HEK293 (cell line): ENCODE measurements at regions not wholly inside any gene's neighbourhood (a gene's known extent, or its start where the extent isn't known, plus 50 kb on each side); places are given as distances from the start of the nearest gene placed in this dataset.

Source experiments
- CTCF ChIA-PET: fragments of 350-600 bp; formaldehyde crosslinking; extraction: SDS; loops from one replicate; lab custom pipeline; 2021; ENCODE audit warnings: antibody characterized with exemption; lab: Yijun Ruan, JAX
- POLR2A ChIA-PET: fragments of 300-600 bp; formaldehyde crosslinking; extraction: SDS; loops from one replicate; lab custom pipeline; 2020; ENCODE audit warnings: antibody characterized with exemption, inconsistent platforms; lab: Yijun Ruan, JAX
- H3K27ac ChIP-seq: fragments of 200-500 bp; sonication (Bioruptor generic); 2 replicates; pipeline ENCODE4 v1.5.1; 2014; ENCODE audit warnings: low read depth, low read length, control low read depth, inconsistent platforms; ENCODE audit errors: extremely low read depth
- H3K36me3 ChIP-seq, 2 experiments: fragments of 200-500 bp in 1 of 2; sonication (Bioruptor generic) in 1 of 2; 1 replicate in 1 of 2; 2 replicates in 1 of 2; pipeline ENCODE4 v1.5.1; 2014 to 2017; ENCODE audit warnings: inconsistent platforms in 2 of 2, low read length in 2 of 2; ENCODE audit not compliant: control insufficient read depth in 2 of 2, insufficient read depth in 1 of 2
- H3K4me1 ChIP-seq: fragments of 200-500 bp; sonication (Bioruptor generic); 2 replicates; pipeline ENCODE4 v1.5.1; 2014; ENCODE audit warnings: mild to moderate bottlenecking, low read length, inconsistent platforms; ENCODE audit not compliant: control insufficient read depth, insufficient read depth
- H3K4me3 ChIP-seq: 2 replicates; pipeline ENCODE4 v1.5.1; 2011; ENCODE audit warnings: low read depth, mild to moderate bottlenecking, control low read depth, low read length, moderate library complexity
- H3K9me3 ChIP-seq: fragments of 200-500 bp; sonication (Bioruptor generic); 2 replicates; pipeline ENCODE4 v1.5.1; 2014; ENCODE audit warnings: low read depth, low read length, inconsistent platforms; ENCODE audit not compliant: control insufficient read depth, insufficient read depth
- KLF9 ChIP-seq: fragments of 450-650 bp; formaldehyde crosslinking; IDR thresholded peaks from 2 replicates; pipeline ENCODE4 v1.5.1; 2016; ENCODE audit warnings: missing biosample characterization, missing genetic modification characterization, low read depth
- OVOL3 ChIP-seq: fragments of 450-650 bp; formaldehyde crosslinking; IDR thresholded peaks from 2 replicates; pipeline ENCODE4 v1.5.1; 2016; ENCODE audit warnings: missing biosample characterization, missing genetic modification characterization
- SCRT2 ChIP-seq: fragments of 450-650 bp; formaldehyde crosslinking; IDR thresholded peaks from 2 replicates; pipeline ENCODE4 v1.5.1; 2016; ENCODE audit warnings: missing biosample characterization, missing genetic modification characterization
- SP3 ChIP-seq: fragments of 450-650 bp; formaldehyde crosslinking; IDR thresholded peaks from 2 replicates; pipeline ENCODE4 v1.5.1; 2016; ENCODE audit warnings: missing biosample characterization, missing genetic modification characterization
- ZBTB7A ChIP-seq: fragments of 450-650 bp; formaldehyde crosslinking; IDR thresholded peaks from 2 replicates; pipeline ENCODE4 v1.5.1; 2016; ENCODE audit warnings: low read depth, missing biosample characterization, missing genetic modification characterization
- ZNF148 ChIP-seq: fragments of 450-650 bp; formaldehyde crosslinking; IDR thresholded peaks from 2 replicates; pipeline ENCODE4 v1.5.0; 2017; ENCODE audit warnings: missing biosample characterization, missing genetic modification characterization, borderline replicate concordance
- ZNF155 ChIP-seq: fragments of 450-650 bp; formaldehyde crosslinking; IDR thresholded peaks from 2 replicates; pipeline ENCODE4 v1.5.1; 2016; ENCODE audit warnings: missing biosample characterization, missing genetic modification characterization
- ZNF175 ChIP-seq: fragments of 450-650 bp; formaldehyde crosslinking; IDR thresholded peaks from 2 replicates; pipeline ENCODE4 v1.5.1; 2016; ENCODE audit warnings: missing biosample characterization, missing genetic modification characterization
- ZNF18 ChIP-seq: fragments of 450-650 bp; formaldehyde crosslinking; IDR thresholded peaks from 2 replicates; pipeline ENCODE4 v1.5.1; 2016; ENCODE audit warnings: missing biosample characterization, missing genetic modification characterization
- ZNF211 ChIP-seq: fragments of 450-650 bp; formaldehyde crosslinking; IDR thresholded peaks from 2 replicates; pipeline ENCODE4 v1.5.1; 2016; ENCODE audit warnings: low read depth, missing biosample characterization, missing genetic modification characterization
- ZNF248 ChIP-seq: fragments of 450-650 bp; formaldehyde crosslinking; IDR thresholded peaks from 2 replicates; pipeline ENCODE4 v1.5.1; 2017; ENCODE audit warnings: missing biosample characterization, missing genetic modification characterization
- ZNF341 ChIP-seq: fragments of 450-650 bp; formaldehyde crosslinking; IDR thresholded peaks from 2 replicates; pipeline ENCODE4; 2016; ENCODE audit warnings: low read depth, missing biosample characterization, missing genetic modification characterization
- ZNF510 ChIP-seq: fragments of 450-650 bp; formaldehyde crosslinking; IDR thresholded peaks from 2 replicates; pipeline ENCODE4 v1.5.1; 2018; ENCODE audit warnings: mild to moderate bottlenecking, missing genetic modification characterization, missing biosample characterization; ENCODE audit not compliant: insufficient replicate concordance
- ZNF560 ChIP-seq: fragments of 450-650 bp; formaldehyde crosslinking; IDR thresholded peaks from 2 replicates; pipeline ENCODE4 v1.5.1; 2017; ENCODE audit warnings: missing biosample characterization, missing genetic modification characterization, borderline replicate concordance
- ZNF600 ChIP-seq: fragments of 450-650 bp; formaldehyde crosslinking; IDR thresholded peaks from 2 replicates; pipeline ENCODE4 v1.5.1; 2016; ENCODE audit warnings: missing biosample characterization, missing genetic modification characterization
- ZNF610 ChIP-seq: fragments of 450-650 bp; formaldehyde crosslinking; IDR thresholded peaks from 2 replicates; pipeline ENCODE4 v1.5.1; 2016; ENCODE audit warnings: missing biosample characterization, missing genetic modification characterization, borderline replicate concordance
- ZNF664 ChIP-seq: fragments of 450-650 bp; formaldehyde crosslinking; IDR thresholded peaks from 2 replicates; pipeline ENCODE4 v1.5.1; 2016; ENCODE audit warnings: missing biosample characterization, missing genetic modification characterization
- ZNF701 ChIP-seq: fragments of 450-650 bp; formaldehyde crosslinking; IDR thresholded peaks from 2 replicates; pipeline ENCODE4 v1.5.1; 2016; ENCODE audit warnings: missing biosample characterization, missing genetic modification characterization
- ZNF704 ChIP-seq: fragments of 450-650 bp; formaldehyde crosslinking; IDR thresholded peaks from 2 replicates; pipeline ENCODE4 v1.5.1; 2016; ENCODE audit warnings: missing biosample characterization, missing genetic modification characterization
- ZNF768 ChIP-seq: fragments of 450-650 bp; formaldehyde crosslinking; IDR thresholded peaks from 2 replicates; pipeline ENCODE4 v1.5.1; 2018; ENCODE audit warnings: missing biosample characterization, mild to moderate bottlenecking, missing genetic modification characterization
- ZNF843 ChIP-seq: fragments of 450-650 bp; formaldehyde crosslinking; IDR thresholded peaks from 2 replicates; pipeline ENCODE4 v1.5.1; 2016; ENCODE audit warnings: missing biosample characterization, missing genetic modification characterization
- ZSCAN18 ChIP-seq: fragments of 450-650 bp; formaldehyde crosslinking; IDR thresholded peaks from 2 replicates; pipeline ENCODE4 v1.5.1; 2016; ENCODE audit warnings: missing biosample characterization, missing genetic modification characterization
- ZSCAN5A ChIP-seq: fragments of 450-650 bp; formaldehyde crosslinking; IDR thresholded peaks from 2 replicates; pipeline ENCODE4 v1.5.1; 2016; ENCODE audit warnings: missing biosample characterization, missing genetic modification characterization

- TF ChIP-seq ZNF148 (tag by site-specific recombination) = no peak
- TF ChIP-seq SCRT2 (tag by site-specific recombination) = no peak
Observed at GRCh38 chr7:120039138-120039537, 233.8 kb upstream of the KCND2 start (continued).

GRCh38 chr7:120041798-120042197 is 231.2 kb upstream of the KCND2 start:
- TF ChIP-seq ZNF701 (no peak), OVOL3 (tag by site-specific recombination) (no peak), ZNF664 (tag by site-specific recombination) (no peak), ZNF560 (no peak), ZNF600 (no peak), ZNF155 (tag by site-specific recombination) (no peak), KLF9 (no peak), ZSCAN5A (no peak), ZNF610 (tag by site-specific recombination) (no peak)
- no peaks in the 10 kb centered on the region for H3K36me3 ChIP-seq
- H3K9me3 ChIP-seq = no peaks in the 10 kb centered on the region
- H3K4me1 ChIP-seq = no peaks in the 10 kb centered on the region
- H3K27ac ChIP-seq = no peak overlapping the region
- ChIA-PET CTCF (no interaction called here), POLR2A (no interaction called here)
- H3K4me3 ChIP-seq = no peak overlapping the region

GRCh38 chr7:120043250-120043649 is 229.7 kb upstream of the KCND2 start:
- ChIA-PET CTCF (interaction anchor here (0.7 kb wide), 1 partner anchor 1233 kb away, joined by 3 read pairs; no protein-coding TSS in a partner anchor), POLR2A (no interaction called here)
- Histone ChIP-seq H3K36me3 (no peaks in the 10 kb centered on the region), H3K27ac (no peak overlapping the region), H3K9me3 (no peaks in the 10 kb centered on the region), H3K4me1 (no peaks in the 10 kb centered on the region), H3K4me3 (no peak overlapping the region)
- TF ChIP-seq ZNF155 (tag by site-specific recombination) (no peak), ZBTB7A (tag by site-specific recombination) (no peak), ZNF248 (no peak)

- POLR2A ChIA-PET = no interaction called here
- H3K27ac ChIP-seq = no peak overlapping the region
Observed at GRCh38 chr7:120052884-120053382, 220.0 kb upstream of the KCND2 start.

More at GRCh38 chr7:120052884-120053382, 220.0 kb upstream of the KCND2 start:
- no peaks in the 10 kb centered on the region for H3K9me3 ChIP-seq
- TF ChIP-seq ZNF768 (no peak), SP3 (tag by site-specific recombination) (no peak), ZNF18 (tag by site-specific recombination) (no peak), ZNF248 (no peak), ZNF341 (tag by site-specific recombination) (no peak), ZNF510 (tag by site-specific recombination) (no peak), ZSCAN18 (tag by site-specific recombination) (no peak), ZNF175 (tag by site-specific recombination) (no peak), ZNF843 (tag by site-specific recombination) (no peak), ZNF211 (tag by site-specific recombination) (no peak), ZNF704 (no peak)
- H3K4me3 ChIP-seq = no peak overlapping the region
- no peaks in the 10 kb centered on the region for H3K4me1 ChIP-seq
- no peaks in the 10 kb centered on the region for H3K36me3 ChIP-seq
- CTCF ChIA-PET = no interaction called here
